H9 (cell line): ENCODE measurements at regions not wholly inside any gene's neighbourhood (a gene's known extent, or its start where the extent isn't known, plus 50 kb on each side); places are given as distances from the start of the nearest gene placed in this dataset.

Experiments
- DNase-seq: peaks from one replicate; pipeline ENCODE4 v3.0.0-alpha.2; 2017
- H2AFZ ChIP-seq: one replicate; pipeline ENCODE4 v1.6.1; 2013; ENCODE audit warnings: mild to moderate bottlenecking, low read length, control low read depth, moderate library complexity
- H2AK5ac ChIP-seq: 2 replicates; pipeline ENCODE4 v1.6.1; 2013; ENCODE audit warnings: low read length, control low read depth, mixed read lengths; ENCODE audit not compliant: insufficient read length
- H2BK120ac ChIP-seq: one replicate; pipeline ENCODE4 v1.6.1; 2013; ENCODE audit warnings: low read depth, mild to moderate bottlenecking, low read length, control low read depth, inconsistent platforms; ENCODE audit not compliant: poor library complexity, severe bottlenecking
- H2BK12ac ChIP-seq: 2 replicates; pipeline ENCODE4 v1.6.1; 2013; ENCODE audit warnings: low read length, control low read depth, mixed read lengths, low read depth; ENCODE audit not compliant: insufficient read length
- H2BK15ac ChIP-seq: 2 replicates; pipeline ENCODE4 v1.6.1; 2013; ENCODE audit warnings: low read depth, low read length, control low read depth
- H2BK20ac ChIP-seq: one replicate; pipeline ENCODE4 v1.6.1; 2013; ENCODE audit warnings: low read depth, mild to moderate bottlenecking, low read length, control low read depth, inconsistent platforms; ENCODE audit not compliant: poor library complexity, severe bottlenecking
- H2BK5ac ChIP-seq: 2 replicates; pipeline ENCODE4 v1.6.1; 2013; ENCODE audit warnings: low read length, control low read depth, mixed read lengths; ENCODE audit not compliant: insufficient read length
- H3K14ac ChIP-seq: 2 replicates; pipeline ENCODE4 v1.6.1; 2013; ENCODE audit warnings: low read length, control low read depth; ENCODE audit not compliant: insufficient read depth
- H3K18ac ChIP-seq: 2 replicates; pipeline ENCODE4 v1.6.1; 2013; ENCODE audit warnings: low read depth, mild to moderate bottlenecking, mixed read lengths, low read length, control low read depth; ENCODE audit not compliant: insufficient read length
- H3K23ac ChIP-seq: 2 replicates; pipeline ENCODE4 v1.6.1; 2013; ENCODE audit warnings: low read length, control low read depth, mixed read lengths, low read depth; ENCODE audit not compliant: insufficient read length
- H3K23me2 ChIP-seq: 2 replicates; pipeline ENCODE4 v1.6.1; 2013; ENCODE audit warnings: low read depth, mild to moderate bottlenecking, mixed read lengths, low read length, control low read depth; ENCODE audit not compliant: insufficient read length, poor library complexity, severe bottlenecking
- H3K27ac ChIP-seq: 2 replicates; pipeline ENCODE4 v1.5.1; 2013; ENCODE audit warnings: low read length, control low read depth, mixed read lengths, low read depth; ENCODE audit not compliant: insufficient read length
- H3K27me3 ChIP-seq: 2 replicates; pipeline ENCODE4 v1.6.1; 2013; ENCODE audit warnings: low read length, control low read depth, inconsistent platforms; ENCODE audit not compliant: insufficient read depth
- H3K4ac ChIP-seq: 2 replicates; pipeline ENCODE4 v1.6.1; 2013; ENCODE audit warnings: low read depth, mild to moderate bottlenecking, control low read depth, inconsistent platforms, low read length, moderate library complexity
- H3K4me1 ChIP-seq: 2 replicates; pipeline ENCODE4 v1.6.1; 2013; ENCODE audit warnings: low read length, control low read depth, inconsistent platforms; ENCODE audit not compliant: insufficient read depth
- H3K4me2 ChIP-seq: 2 replicates; pipeline ENCODE4 v1.6.1; 2013; ENCODE audit warnings: low read length, control low read depth, mixed read lengths; ENCODE audit not compliant: insufficient read length, insufficient read depth
- H3K56ac ChIP-seq: 2 replicates; pipeline ENCODE4 v1.6.1; 2013; ENCODE audit warnings: low read depth, mild to moderate bottlenecking, mixed read lengths, low read length, control low read depth; ENCODE audit not compliant: insufficient read length
- H3K79me1 ChIP-seq: 2 replicates; pipeline ENCODE4 v1.6.1; 2013; ENCODE audit warnings: low read depth, mild to moderate bottlenecking, moderate library complexity, low read length, control low read depth, inconsistent platforms; ENCODE audit not compliant: insufficient read depth, poor library complexity, severe bottlenecking
- H3K79me2 ChIP-seq: 2 replicates; pipeline ENCODE4 v1.6.1; 2013; ENCODE audit warnings: low read length, control low read depth, inconsistent platforms; ENCODE audit not compliant: insufficient read depth
- H3K9ac ChIP-seq: 2 replicates; pipeline ENCODE4 v1.6.1; 2013; ENCODE audit warnings: low read length, control low read depth, mixed read lengths; ENCODE audit not compliant: insufficient read length; ENCODE audit errors: extremely low read depth
- H3K9me3 ChIP-seq: one replicate; pipeline ENCODE4 v1.6.1; 2013; ENCODE audit warnings: low read depth, low read length, inconsistent platforms; ENCODE audit not compliant: control insufficient read depth
- H3T11ph ChIP-seq: one replicate; pipeline ENCODE4 v1.6.1; 2013; ENCODE audit warnings: mild to moderate bottlenecking, low read length, control low read depth, inconsistent platforms
- H4K20me1 ChIP-seq: one replicate; pipeline ENCODE4 v1.6.1; 2013; ENCODE audit not compliant: control insufficient read depth, insufficient read length, insufficient read depth
- H4K5ac ChIP-seq: 2 replicates; pipeline ENCODE4 v1.6.1; 2013; ENCODE audit warnings: low read depth, mild to moderate bottlenecking, mixed read lengths, low read length, control low read depth; ENCODE audit not compliant: insufficient read length
- H4K8ac ChIP-seq: replicated peaks from 2 replicates; pipeline ENCODE4 v1.6.1; 2013; ENCODE audit warnings: low read length, control low read depth, mixed read lengths, low read depth; ENCODE audit not compliant: insufficient read length
- H4K91ac ChIP-seq: 2 replicates; pipeline ENCODE4 v1.6.1; 2013; ENCODE audit warnings: low read depth, mild to moderate bottlenecking, moderate library complexity, mixed read lengths, low read length, control low read depth; ENCODE audit not compliant: insufficient read length
- H3K27ac Mint-ChIP-seq, 3 experiments: 2 replicates in 2 of 3; 3 replicates in 1 of 3; pipeline ENCODE4 v1.8.0; 2020 to 2021; ENCODE audit warnings: mixed read lengths in 3 of 3, mild to moderate bottlenecking in 1 of 3, moderate library complexity in 1 of 3
- H3K27me3 Mint-ChIP-seq: 2 replicates; pipeline ENCODE4 v1.8.0; 2021; ENCODE audit warnings: low read depth, mild to moderate bottlenecking, moderate library complexity, mixed read lengths
- H3K36me3 Mint-ChIP-seq, 3 experiments: 2 replicates in 2 of 3; 3 replicates in 1 of 3; pipeline ENCODE4 v1.8.0; 2020 to 2021; ENCODE audit warnings: low read depth in 3 of 3, mixed read lengths in 3 of 3; ENCODE audit not compliant: insufficient read depth in 1 of 3
- H3K4me1 Mint-ChIP-seq, 2 experiments: 2 replicates each; pipeline ENCODE4 v1.8.0; 2020; ENCODE audit warnings: mixed read lengths in 2 of 2
- H3K4me3 Mint-ChIP-seq, 2 experiments: 2 replicates in 1 of 2; 3 replicates in 1 of 2; pipeline ENCODE4 v1.8.0; 2020 to 2021; ENCODE audit warnings: mild to moderate bottlenecking in 2 of 2, mixed read lengths in 2 of 2, moderate library complexity in 1 of 2
- H3K9me3 Mint-ChIP-seq, 2 experiments: 2 replicates in 1 of 2; 3 replicates in 1 of 2; pipeline ENCODE4 v1.8.0; 2020; ENCODE audit warnings: mild to moderate bottlenecking in 2 of 2, mixed read lengths in 2 of 2, moderate library complexity in 1 of 2
- CTCF ChIP-seq: fragments of 200-600 bp; sonication (generic); conservative IDR thresholded peaks from 3 replicates; pipeline ENCODE4 v1.8.0; 2021; ENCODE audit warnings: antibody characterized with exemption, mild to moderate bottlenecking
- whole genome bisulfite sequencing: extraction: QIAGEN DNeasy Blood & Tissue Kit; methylation state at CpG from one replicate; pipeline ENCODE4 v1.1.7; 2013; ENCODE audit warnings: missing lambda C conversion rate, low lambda C conversion rate, mixed read lengths; ENCODE audit not compliant: insufficient read length; ENCODE audit errors: extremely low coverage; 5-methylcytosine and 5-hydroxymethylcytosine counted together

- H3K27me3 Mint-ChIP-seq: no peaks in the 10 kb centered on the region; the same call in 1 of the 2 replicates
- H2AFZ ChIP-seq: no peak overlapping the region
Measured at GRCh38 chr2:129627437-129627836, 352.0 kb upstream of the RAB6C start.

More at GRCh38 chr2:129627437-129627836, 352.0 kb upstream of the RAB6C start:
- TF ChIP-seq CTCF: peak; percentile 34; the same call in 1 of the 3 replicates
- H3K23me2 ChIP-seq: no peaks in the 10 kb centered on the region
- H3K27me3 ChIP-seq: no peaks in the 10 kb centered on the region
- H3K4me2 ChIP-seq: no peak overlapping the region
- WGBS: no CpG with 5 or more reads among the region's 9 CpGs
- Mint-ChIP-seq H3K27ac (no peak overlapping the region), H3K9me3 (peaks cover 6 to 13% of the 10 kb centered on the region in 2 experiments; a peak in 4 of 5 replicates), H3K36me3 (no peaks in the 10 kb centered on the region; a peak in 1 of 7 replicates), H3K4me3 (no peak overlapping the region), H3K4me1 (peaks cover 7 to 18% of the 10 kb centered on the region in 2 experiments)
- DNase-seq: peak; percentile 40
- H4K91ac ChIP-seq: no peak overlapping the region
- no peak overlapping the region for H2AK5ac ChIP-seq
- H3K4ac ChIP-seq: no peak overlapping the region
- no peak overlapping the region for H3K56ac ChIP-seq
- H3K9ac ChIP-seq: no peak overlapping the region
- H2BK12ac ChIP-seq: no peak overlapping the region
- no peak overlapping the region for H2BK15ac ChIP-seq
- H4K20me1 ChIP-seq: no peaks in the 10 kb centered on the region
- no peak overlapping the region for H3K27ac ChIP-seq
- no peak overlapping the region for H2BK5ac ChIP-seq
- H3K18ac ChIP-seq: no peak overlapping the region
- no peak overlapping the region for H2BK20ac ChIP-seq
- no peak overlapping the region for H2BK120ac ChIP-seq
- H3T11ph ChIP-seq: no peak overlapping the region
- no peak overlapping the region for H3K14ac ChIP-seq
- H3K9me3 ChIP-seq: no peaks in the 10 kb centered on the region
- peaks cover 3% of the 10 kb centered on the region; the same call in 1 of the 2 replicates for H3K4me1 ChIP-seq
- H3K79me2 ChIP-seq: no peaks in the 10 kb centered on the region
- H4K5ac ChIP-seq: no peak overlapping the region
- H3K23ac ChIP-seq: no peak overlapping the region
- no peak overlapping the region for H4K8ac ChIP-seq
- no peaks in the 10 kb centered on the region for H3K79me1 ChIP-seq
